ENCODE measurements at regions not wholly inside any gene's neighbourhood (a gene's known extent, or its start where the extent isn't known, plus 50 kb on each side); places are given as distances from the start of the nearest gene placed in this dataset.

DNA sequence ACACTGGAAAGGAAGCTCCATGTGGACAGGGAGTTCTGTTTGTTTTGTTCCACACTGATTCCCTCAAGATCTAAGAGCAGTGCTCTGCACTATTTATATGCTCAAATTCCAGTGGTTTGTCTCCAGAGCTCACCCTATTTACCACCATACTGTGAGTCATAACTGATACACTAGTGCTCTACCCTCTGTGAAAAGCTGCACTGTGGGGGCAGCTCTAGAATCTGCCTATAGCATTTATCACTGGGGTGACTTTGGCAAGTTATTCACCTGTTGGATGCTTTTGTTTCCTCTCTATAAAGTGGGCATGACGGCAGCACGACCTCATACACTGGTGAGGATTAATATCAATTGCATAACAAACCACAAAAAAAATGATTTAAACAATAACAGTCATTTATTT is 307.8 kb downstream of the NR2F1-AS1 start:
- intact Hi-C loops (cut with micrococcal nuclease), result no loop called here
- no peaks in the 10 kb centered on the region for H3K9me3 ChIP-seq (ENCODE audit: control insufficient read depth, insufficient read depth, low read length)
- H3K36me3 ChIP-seq (ENCODE audit: control insufficient read depth, insufficient read depth, low read length), result no peaks in the 10 kb centered on the region
- no peaks in the 10 kb centered on the region for H3K4me1 ChIP-seq (ENCODE audit: control insufficient read depth, insufficient read depth, low read length)
- ATAC-seq, result no peak
- no peaks in the 10 kb centered on the region for H3K4me1 Mint-ChIP-seq
- H3K27me3 ChIP-seq (ENCODE audit: control insufficient read depth, insufficient read depth, low read length), result no peaks in the 10 kb centered on the region
- TF ChIP-seq, protein P1, sequence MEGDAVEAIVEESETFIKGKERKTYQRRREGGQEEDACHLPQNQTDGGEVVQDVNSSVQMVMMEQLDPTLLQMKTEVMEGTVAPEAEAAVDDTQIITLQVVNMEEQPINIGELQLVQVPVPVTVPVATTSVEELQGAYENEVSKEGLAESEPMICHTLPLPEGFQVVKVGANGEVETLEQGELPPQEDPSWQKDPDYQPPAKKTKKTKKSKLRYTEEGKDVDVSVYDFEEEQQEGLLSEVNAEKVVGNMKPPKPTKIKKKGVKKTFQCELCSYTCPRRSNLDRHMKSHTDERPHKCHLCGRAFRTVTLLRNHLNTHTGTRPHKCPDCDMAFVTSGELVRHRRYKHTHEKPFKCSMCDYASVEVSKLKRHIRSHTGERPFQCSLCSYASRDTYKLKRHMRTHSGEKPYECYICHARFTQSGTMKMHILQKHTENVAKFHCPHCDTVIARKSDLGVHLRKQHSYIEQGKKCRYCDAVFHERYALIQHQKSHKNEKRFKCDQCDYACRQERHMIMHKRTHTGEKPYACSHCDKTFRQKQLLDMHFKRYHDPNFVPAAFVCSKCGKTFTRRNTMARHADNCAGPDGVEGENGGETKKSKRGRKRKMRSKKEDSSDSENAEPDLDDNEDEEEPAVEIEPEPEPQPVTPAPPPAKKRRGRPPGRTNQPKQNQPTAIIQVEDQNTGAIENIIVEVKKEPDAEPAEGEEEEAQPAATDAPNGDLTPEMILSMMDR (IDR thresholded peaks at IDR 0.05), result no peak
- peaks cover 4% of the 10 kb centered on the region in 2 donors for H3K9me3 Mint-ChIP-seq
- H3K4me3 ChIP-seq (ENCODE audit: low read length), result no peak overlapping the region
- 76% methylated on average over 2 of the region's 2 CpGs for WGBS (ENCODE audit: insufficient coverage)
- H3K27me3 Mint-ChIP-seq (ENCODE audit: low read depth in 2 of 2), result no peaks in the 10 kb centered on the region
- no peak overlapping the region for H3K4me3 Mint-ChIP-seq
- no peaks in the 10 kb centered on the region for H3K36me3 Mint-ChIP-seq
- DNase-seq, result no peak
- no peak overlapping the region for H3K27ac Mint-ChIP-seq
- H3K27ac ChIP-seq (ENCODE audit: low read length), result no peak overlapping the region

DNA sequence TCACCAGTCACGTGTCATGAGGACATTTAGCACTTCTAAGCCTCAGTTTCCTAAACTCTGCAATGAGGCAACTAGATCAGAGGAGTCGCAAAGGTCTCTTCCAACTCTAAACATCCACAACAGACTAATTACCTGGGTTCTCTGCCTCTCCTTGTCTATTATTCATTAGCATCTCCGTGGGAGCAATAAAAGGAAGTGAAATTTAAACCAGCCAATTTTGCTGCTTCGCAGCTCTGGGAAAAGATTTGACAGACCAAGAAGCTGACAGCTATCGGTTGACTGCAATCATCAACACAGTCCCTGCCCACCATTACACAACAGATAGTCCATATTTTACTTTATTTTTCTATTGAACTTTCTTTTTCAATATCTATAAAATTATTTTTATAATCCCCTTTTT is 308.9 kb downstream of the NR2F1-AS1 start:
- DNase-seq, result no peak
- Histone ChIP-seq H3K36me3 (ENCODE audit: control insufficient read depth, insufficient read depth, low read length) (no peaks in the 10 kb centered on the region), H3K27me3 (ENCODE audit: control insufficient read depth, insufficient read depth, low read length) (no peaks in the 10 kb centered on the region), H3K4me1 (ENCODE audit: control insufficient read depth, insufficient read depth, low read length) (no peaks in the 10 kb centered on the region), H3K4me3 (ENCODE audit: low read length) (no peak overlapping the region), H3K9me3 (ENCODE audit: control insufficient read depth, insufficient read depth, low read length) (no peaks in the 10 kb centered on the region), H3K27ac (ENCODE audit: low read length) (no peak overlapping the region)
- Mint-ChIP-seq H3K27ac (no peak overlapping the region), H3K36me3 (no peaks in the 10 kb centered on the region), H3K4me1 (no peaks in the 10 kb centered on the region), H3K4me3 (no peak overlapping the region), H3K9me3 (peaks cover 4% of the 10 kb centered on the region in 2 donors), H3K27me3 (ENCODE audit: low read depth in 2 of 2) (no peaks in the 10 kb centered on the region)
- 61% methylated on average over 5 of the region's 5 CpGs for WGBS (ENCODE audit: insufficient coverage)
- intact Hi-C loops (cut with micrococcal nuclease), result no loop called here
- TF ChIP-seq, protein P1 (IDR thresholded peaks at IDR 0.05), result no peak
- ATAC-seq, result no peak

DNA sequence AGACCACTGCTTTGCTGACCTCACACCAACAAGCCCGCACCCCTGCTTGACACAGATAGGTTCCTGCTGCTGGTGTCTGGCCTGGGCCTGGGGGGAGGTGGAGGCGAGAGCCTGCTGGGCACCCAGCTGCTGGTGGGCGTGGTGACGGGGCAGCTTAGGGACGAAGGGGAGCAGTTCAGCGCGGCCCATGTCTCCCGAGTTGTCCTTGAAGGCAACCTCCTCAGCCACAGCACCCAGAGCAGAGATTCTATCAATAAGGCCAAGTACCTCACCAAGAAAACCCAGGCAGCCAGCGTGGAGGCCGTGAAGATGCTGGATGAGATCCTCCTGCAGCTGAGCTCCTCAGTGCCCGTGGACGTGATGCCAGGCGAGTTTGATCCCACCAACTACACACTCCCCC is 313.3 kb downstream of the NR2F1-AS1 start:
- TF ChIP-seq, protein P1 (IDR thresholded peaks at IDR 0.05), result no peak
- Mint-ChIP-seq H3K27ac (no peak overlapping the region), H3K4me1 (no peaks in the 10 kb centered on the region), H3K27me3 (ENCODE audit: low read depth in 2 of 2) (no peaks in the 10 kb centered on the region), H3K9me3 (peaks cover 4% of the 10 kb centered on the region in 2 donors), H3K36me3 (no peaks in the 10 kb centered on the region), H3K4me3 (no peak overlapping the region)
- 89% methylated on average over 13 of the region's 13 CpGs for WGBS (ENCODE audit: insufficient coverage)
- ATAC-seq (no peak), DNase-seq (no peak)
- intact Hi-C loops (cut with micrococcal nuclease), result no loop called here
- no peaks in the 10 kb centered on the region for H3K9me3 ChIP-seq (ENCODE audit: control insufficient read depth, insufficient read depth, low read length)
- no peaks in the 10 kb centered on the region for H3K36me3 ChIP-seq (ENCODE audit: control insufficient read depth, insufficient read depth, low read length)
- H3K27me3 ChIP-seq (ENCODE audit: control insufficient read depth, insufficient read depth, low read length), result no peaks in the 10 kb centered on the region
- H3K27ac ChIP-seq (ENCODE audit: low read length), result no peak overlapping the region
- no peaks in the 10 kb centered on the region for H3K4me1 ChIP-seq (ENCODE audit: control insufficient read depth, insufficient read depth, low read length)
- H3K4me3 ChIP-seq (ENCODE audit: low read length), result no peak overlapping the region

- DNase-seq (no peak), ATAC-seq (no peak)
- TF ChIP-seq, protein P1 (IDR thresholded peaks at IDR 0.05), result no peak
- Histone ChIP-seq H3K36me3 (ENCODE audit: control insufficient read depth, insufficient read depth, low read length) (no peaks in the 10 kb centered on the region), H3K4me1 (ENCODE audit: control insufficient read depth, insufficient read depth, low read length) (no peaks in the 10 kb centered on the region), H3K27me3 (ENCODE audit: control insufficient read depth, insufficient read depth, low read length) (no peaks in the 10 kb centered on the region), H3K27ac (ENCODE audit: low read length) (no peak overlapping the region), H3K4me3 (ENCODE audit: low read length) (no peak overlapping the region), H3K9me3 (ENCODE audit: control insufficient read depth, insufficient read depth, low read length) (no peaks in the 10 kb centered on the region)
- intact Hi-C loops (cut with micrococcal nuclease), result no loop called here
- Mint-ChIP-seq H3K27ac (no peak overlapping the region), H3K36me3 (no peaks in the 10 kb centered on the region), H3K9me3 (peaks cover 4% of the 10 kb centered on the region in 2 donors), H3K4me1 (no peaks in the 10 kb centered on the region), H3K4me3 (no peak overlapping the region), H3K27me3 (ENCODE audit: low read depth in 2 of 2) (no peaks in the 10 kb centered on the region)
- 96% methylated on average over 20 of the region's 20 CpGs for WGBS (ENCODE audit: insufficient coverage)
Observed at GRCh38 chr5:93267276-93267675, 313.7 kb downstream of the NR2F1-AS1 start.
